ENCODE measurements at regions not wholly inside any gene's neighbourhood (a gene's known extent, or its start where the extent isn't known, plus 50 kb on each side); places are given as distances from the start of the nearest gene placed in this dataset.
A peak's percentile ranks its signal among the peaks of the same experiment; 100 is the strongest.
"Not testable (repeated sequence)": the region's sequence is repeated elsewhere in the genome, so short reads cannot be mapped to it uniquely, and the experiment has no call there.

DNA sequence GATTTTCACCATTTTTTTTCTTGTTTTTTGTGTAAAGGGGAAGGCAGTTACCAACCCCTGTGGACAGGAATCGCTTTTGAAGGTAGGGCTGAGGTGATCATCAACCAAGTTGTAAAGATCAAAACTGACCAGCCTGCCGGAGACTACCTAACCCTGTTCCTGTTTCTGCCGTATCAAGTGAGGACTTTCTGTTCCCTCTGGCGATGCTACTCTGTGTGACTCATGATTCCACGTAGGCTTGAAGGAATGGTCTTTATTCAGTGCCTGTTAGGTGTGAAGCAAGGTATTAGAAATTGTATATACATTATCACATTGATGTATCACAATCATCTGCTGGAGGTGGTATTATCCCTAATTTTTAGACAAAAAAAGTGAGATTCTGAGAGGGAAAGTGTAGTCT, 161.3 kb downstream of the SOX4 start:
- no peaks in the 10 kb centered on the region for H3K36me3 ChIP-seq
- DNase-seq (no peak), ATAC-seq (peak in 1 of 2 donors; percentile 25)
- no peaks in the 10 kb centered on the region for H3K9me3 ChIP-seq
- no peak overlapping the region for H3K4me3 ChIP-seq
- no peak overlapping the region for H3K27ac ChIP-seq
- intact Hi-C loops (cut with DNase I), result no loop called here
- TF ChIP-seq, protein P1, sequence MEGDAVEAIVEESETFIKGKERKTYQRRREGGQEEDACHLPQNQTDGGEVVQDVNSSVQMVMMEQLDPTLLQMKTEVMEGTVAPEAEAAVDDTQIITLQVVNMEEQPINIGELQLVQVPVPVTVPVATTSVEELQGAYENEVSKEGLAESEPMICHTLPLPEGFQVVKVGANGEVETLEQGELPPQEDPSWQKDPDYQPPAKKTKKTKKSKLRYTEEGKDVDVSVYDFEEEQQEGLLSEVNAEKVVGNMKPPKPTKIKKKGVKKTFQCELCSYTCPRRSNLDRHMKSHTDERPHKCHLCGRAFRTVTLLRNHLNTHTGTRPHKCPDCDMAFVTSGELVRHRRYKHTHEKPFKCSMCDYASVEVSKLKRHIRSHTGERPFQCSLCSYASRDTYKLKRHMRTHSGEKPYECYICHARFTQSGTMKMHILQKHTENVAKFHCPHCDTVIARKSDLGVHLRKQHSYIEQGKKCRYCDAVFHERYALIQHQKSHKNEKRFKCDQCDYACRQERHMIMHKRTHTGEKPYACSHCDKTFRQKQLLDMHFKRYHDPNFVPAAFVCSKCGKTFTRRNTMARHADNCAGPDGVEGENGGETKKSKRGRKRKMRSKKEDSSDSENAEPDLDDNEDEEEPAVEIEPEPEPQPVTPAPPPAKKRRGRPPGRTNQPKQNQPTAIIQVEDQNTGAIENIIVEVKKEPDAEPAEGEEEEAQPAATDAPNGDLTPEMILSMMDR (IDR thresholded peaks at IDR 0.05), result no peak
- no peaks in the 10 kb centered on the region for H3K27me3 ChIP-seq (ENCODE audit: low read depth)
- peaks cover 14% of the 10 kb centered on the region for H3K4me1 ChIP-seq

DNA sequence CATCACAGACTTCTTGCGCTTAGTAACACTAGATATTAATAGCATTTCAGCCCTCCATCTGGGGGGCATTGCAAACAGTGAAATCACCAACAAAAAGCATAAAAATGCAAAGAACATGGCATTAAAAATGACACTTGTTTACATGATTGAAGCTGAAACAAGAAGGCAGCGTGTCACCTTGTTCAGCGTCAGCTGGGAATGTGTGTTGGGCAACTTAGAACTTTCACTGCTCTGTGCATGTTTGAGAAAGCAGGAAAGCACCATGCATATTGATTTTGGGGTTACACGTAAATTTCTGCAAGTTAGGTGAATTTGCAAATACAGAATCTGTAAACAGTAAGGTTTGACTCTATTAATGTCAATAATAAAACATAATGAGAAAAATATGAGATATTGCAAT, 162.9 kb downstream of the SOX4 start:
- Histone ChIP-seq H3K4me3 (no peak overlapping the region), H3K4me1 (peaks cover 14% of the 10 kb centered on the region), H3K27ac (no peak overlapping the region), H3K27me3 (ENCODE audit: low read depth) (no peaks in the 10 kb centered on the region), H3K9me3 (no peaks in the 10 kb centered on the region), H3K36me3 (no peaks in the 10 kb centered on the region)
- no peak for DNase-seq
- no peak for ATAC-seq
- intact Hi-C loops (cut with DNase I), result no loop called here
- TF ChIP-seq, protein P1 (IDR thresholded peaks at IDR 0.05), result no peak

DNA sequence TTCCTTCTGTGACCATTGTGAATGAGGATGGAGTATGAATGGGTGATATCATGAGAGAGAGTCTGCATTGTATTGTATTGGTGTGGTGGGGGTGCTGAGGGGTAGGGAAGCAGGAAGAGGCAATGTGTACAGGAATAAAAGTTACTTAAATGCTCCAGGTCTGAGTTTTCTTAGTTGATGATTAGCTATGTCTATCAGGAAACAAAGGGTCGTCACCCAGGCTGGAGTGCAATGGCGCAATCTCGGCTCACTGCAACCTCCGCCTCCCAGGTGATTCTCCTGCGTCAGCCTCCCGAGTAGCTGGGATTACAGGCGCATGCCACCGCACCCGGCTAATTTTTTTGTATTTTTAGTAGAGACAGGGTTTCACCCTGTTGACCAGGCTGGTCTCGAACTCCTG, 163.8 kb downstream of the SOX4 start:
- DNase-seq; H3K36me3 ChIP-seq; H3K27me3 ChIP-seq (ENCODE audit: low read depth); H3K9me3 ChIP-seq; H3K4me3 ChIP-seq; H3K27ac ChIP-seq; ATAC-seq; intact Hi-C loops (cut with DNase I): not testable (repeated sequence)
- peaks cover 14% of the 10 kb centered on the region for H3K4me1 ChIP-seq

DNA sequence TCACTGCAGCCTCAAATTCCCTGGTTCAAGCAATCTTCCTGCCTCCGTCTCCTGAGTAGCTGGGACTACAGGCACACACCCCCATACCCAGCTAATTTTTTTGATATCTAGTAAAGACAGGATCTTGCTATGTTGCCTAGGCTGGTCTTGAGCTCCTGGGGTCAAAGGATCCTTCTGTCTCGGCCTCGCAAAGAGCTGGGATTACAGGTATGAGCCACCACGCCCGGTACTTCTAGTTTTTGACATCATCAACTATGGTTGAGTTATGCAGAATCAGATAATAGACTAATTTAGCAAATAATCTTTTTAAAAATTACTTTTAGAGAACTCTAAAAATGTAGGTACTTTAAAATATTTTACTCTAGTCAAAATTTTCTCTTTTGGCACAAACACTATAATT, 166.2 kb downstream of the SOX4 start:
- Histone ChIP-seq H3K27ac (no peak overlapping the region), H3K9me3 (no peaks in the 10 kb centered on the region), H3K4me1 (no peaks in the 10 kb centered on the region), H3K27me3 (ENCODE audit: low read depth) (no peaks in the 10 kb centered on the region), H3K4me3 (no peak overlapping the region), H3K36me3 (no peaks in the 10 kb centered on the region)
- intact Hi-C loops (cut with DNase I), result no loop called here
- no peak for DNase-seq
- TF ChIP-seq, protein P1 (IDR thresholded peaks at IDR 0.05), result no peak
- ATAC-seq, result no peak

DNA sequence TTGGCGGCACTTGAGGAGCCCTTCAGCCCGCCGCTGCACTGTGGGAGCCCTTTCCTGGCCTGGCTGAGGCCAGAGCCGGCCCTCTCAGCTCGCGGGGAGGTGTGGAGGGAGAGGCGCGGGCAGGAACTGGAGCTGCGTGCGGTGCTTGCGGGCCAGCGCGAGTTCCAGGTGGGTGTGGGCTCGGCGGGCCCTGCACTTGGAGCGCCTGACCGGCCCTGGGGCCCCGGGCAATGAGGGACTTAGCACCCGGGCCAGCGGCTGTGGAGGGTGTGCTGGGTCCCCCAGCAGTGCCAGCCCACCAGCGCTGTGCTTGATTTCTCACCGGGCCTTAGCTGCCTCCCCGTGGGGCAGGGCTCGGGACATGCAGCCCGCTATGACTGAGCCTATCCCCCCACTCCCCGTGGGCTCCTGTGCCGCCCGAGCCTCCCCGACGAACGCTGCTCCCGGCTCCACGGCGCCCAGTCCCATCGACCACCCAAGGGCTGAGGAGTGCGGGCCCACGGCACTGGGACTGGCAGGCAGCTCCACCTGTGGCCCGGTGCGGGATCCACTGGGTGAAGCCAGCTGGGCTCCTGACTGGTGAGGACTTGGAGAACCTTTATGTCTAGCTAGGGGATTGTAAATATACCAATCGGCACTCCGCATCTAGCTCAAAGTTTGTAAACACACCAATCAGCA, 167.6 kb downstream of the SOX4 start:
- H3K27ac ChIP-seq; H3K36me3 ChIP-seq; ATAC-seq; H3K9me3 ChIP-seq; H3K4me1 ChIP-seq; H3K27me3 ChIP-seq (ENCODE audit: low read depth); H3K4me3 ChIP-seq; DNase-seq; intact Hi-C loops (cut with DNase I): not testable (repeated sequence)

DNA sequence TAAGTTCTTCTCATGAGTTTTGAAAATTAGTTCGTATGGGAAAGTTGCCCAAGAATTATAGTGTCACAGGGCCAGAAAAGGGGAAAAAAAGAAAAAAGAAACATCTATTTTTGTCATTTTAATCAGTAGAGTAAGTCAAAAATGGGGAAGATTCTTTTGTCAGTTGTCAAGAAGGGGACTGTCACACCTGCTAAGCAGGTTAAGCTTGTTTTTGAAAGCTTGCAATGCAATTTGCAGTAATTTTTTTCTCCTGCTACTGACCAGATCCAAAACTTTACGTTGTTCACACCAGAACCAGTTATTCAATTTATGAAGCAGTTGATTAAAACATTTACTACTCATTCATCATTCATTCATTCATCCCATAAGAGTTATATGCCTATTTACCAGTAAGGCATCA, 171.4 kb downstream of the SOX4 start:
- DNase-seq (no peak), ATAC-seq (no peak)
- Histone ChIP-seq H3K36me3 (no peaks in the 10 kb centered on the region), H3K9me3 (no peaks in the 10 kb centered on the region), H3K27me3 (ENCODE audit: low read depth) (no peaks in the 10 kb centered on the region), H3K4me1 (peaks cover 15% of the 10 kb centered on the region), H3K27ac (no peak overlapping the region), H3K4me3 (no peak overlapping the region)
- intact Hi-C loops (cut with DNase I), result no loop called here
- TF ChIP-seq, protein P1 (IDR thresholded peaks at IDR 0.05), result no peak

Data from lower lobe of right lung (tissue), 2 donors.